Epithelial cell of esophagus (primary cell): ENCODE measurements at regions not wholly inside any gene's neighbourhood (a gene's known extent, or its start where the extent isn't known, plus 50 kb on each side); places are given as distances from the start of the nearest gene placed in this dataset.
"Not testable (repeated sequence)": the region's sequence is repeated elsewhere in the genome, so short reads cannot be mapped to it uniquely, and the experiment has no call there.

ENCODE experiments used
- DNase-seq: peaks from one replicate; pipeline ENCODE4 v3.0.0; 2010; ENCODE audit warnings: low read depth
- H3K4me3 ChIP-seq: 2 replicates; pipeline ENCODE4 v1.5.1; 2011; ENCODE audit warnings: mild to moderate bottlenecking, low read length, control low read depth
- CTCF ChIP-seq: IDR thresholded peaks from 2 replicates; pipeline ENCODE4 v1.5.1; 2011; ENCODE audit warnings: low read depth, mild to moderate bottlenecking, low read length, control low read depth, inconsistent platforms; ENCODE audit not compliant: insufficient read depth; ENCODE audit errors: missing control alignments

GRCh38 chr4:100630341-100630740, 112.5 kb upstream of the EMCN start:
- no peak for TF ChIP-seq CTCF
- DNase-seq = no peak
- H3K4me3 ChIP-seq = no peak overlapping the region

- no peak for TF ChIP-seq CTCF
- H3K4me3 ChIP-seq = no peak overlapping the region
- no peak for DNase-seq
Measured at GRCh38 chr4:100609810-100610209, 92.0 kb upstream of the EMCN start.

GRCh38 chr4:100608651-100609050, 90.8 kb upstream of the EMCN start:
- not testable (repeated sequence) for DNase-seq, H3K4me3 ChIP-seq

- H3K4me3 ChIP-seq = no peak overlapping the region
- DNase-seq = no peak
- no peak for TF ChIP-seq CTCF
Measured at GRCh38 chr4:100605144-100605543, 87.3 kb upstream of the EMCN start.

- H3K4me3 ChIP-seq = no peak overlapping the region
- TF ChIP-seq CTCF = no peak
- no peak for DNase-seq
Measured at GRCh38 chr4:100593935-100594334, 76.1 kb upstream of the EMCN start.

GRCh38 chr4:100591161-100591876, 73.5 kb upstream of the EMCN start:
- no peak overlapping the region for H3K4me3 ChIP-seq
- no peak for DNase-seq
- no peak for TF ChIP-seq CTCF

GRCh38 chr4:100590325-100590724, 72.5 kb upstream of the EMCN start:
- no peak for TF ChIP-seq CTCF
- no peak overlapping the region for H3K4me3 ChIP-seq
- DNase-seq = peak; percentile 21
